ENCODE measurements at regions not wholly inside any gene's neighbourhood (a gene's known extent, or its start where the extent isn't known, plus 50 kb on each side); places are given as distances from the start of the nearest gene placed in this dataset.
A peak's percentile ranks its signal among the peaks of the same experiment; 100 is the strongest.

DNA sequence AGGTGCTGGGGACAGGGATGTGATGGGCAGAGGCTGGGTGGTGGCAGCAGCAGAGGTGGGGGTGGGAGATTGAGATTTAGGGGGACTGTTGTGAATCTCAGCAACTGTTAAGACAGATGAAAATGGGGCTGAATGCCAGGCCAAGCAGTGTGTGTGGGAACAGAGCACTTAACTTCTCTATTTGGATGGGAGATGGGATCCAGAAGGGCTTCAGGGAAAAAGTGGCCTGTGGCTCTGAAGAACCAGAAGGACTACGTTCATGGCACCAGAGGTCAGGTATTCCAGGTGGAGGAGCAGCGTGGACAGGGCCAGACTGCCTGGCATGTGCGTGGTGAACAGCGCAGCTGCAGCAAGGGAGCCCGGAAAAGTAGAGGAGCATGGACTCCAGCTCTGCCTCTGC lies 82.6 kb upstream of the SYT13 start:
- ATAC-seq: no peak
- TF ChIP-seq, protein P1, sequence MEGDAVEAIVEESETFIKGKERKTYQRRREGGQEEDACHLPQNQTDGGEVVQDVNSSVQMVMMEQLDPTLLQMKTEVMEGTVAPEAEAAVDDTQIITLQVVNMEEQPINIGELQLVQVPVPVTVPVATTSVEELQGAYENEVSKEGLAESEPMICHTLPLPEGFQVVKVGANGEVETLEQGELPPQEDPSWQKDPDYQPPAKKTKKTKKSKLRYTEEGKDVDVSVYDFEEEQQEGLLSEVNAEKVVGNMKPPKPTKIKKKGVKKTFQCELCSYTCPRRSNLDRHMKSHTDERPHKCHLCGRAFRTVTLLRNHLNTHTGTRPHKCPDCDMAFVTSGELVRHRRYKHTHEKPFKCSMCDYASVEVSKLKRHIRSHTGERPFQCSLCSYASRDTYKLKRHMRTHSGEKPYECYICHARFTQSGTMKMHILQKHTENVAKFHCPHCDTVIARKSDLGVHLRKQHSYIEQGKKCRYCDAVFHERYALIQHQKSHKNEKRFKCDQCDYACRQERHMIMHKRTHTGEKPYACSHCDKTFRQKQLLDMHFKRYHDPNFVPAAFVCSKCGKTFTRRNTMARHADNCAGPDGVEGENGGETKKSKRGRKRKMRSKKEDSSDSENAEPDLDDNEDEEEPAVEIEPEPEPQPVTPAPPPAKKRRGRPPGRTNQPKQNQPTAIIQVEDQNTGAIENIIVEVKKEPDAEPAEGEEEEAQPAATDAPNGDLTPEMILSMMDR (IDR thresholded peaks at IDR 0.05): no peak
- no peak overlapping the region for H3K4me3 ChIP-seq
- intact Hi-C loops (cut with DNase I): no loop called here
- H3K4me1 ChIP-seq: peaks cover 3 to 4% of the 10 kb centered on the region in 2 donors
- DNase-seq: no peak
- H3K27ac ChIP-seq: no peak overlapping the region
- no peaks in the 10 kb centered on the region for H3K36me3 ChIP-seq
- no peaks in the 10 kb centered on the region for H3K9me3 ChIP-seq
- H3K27me3 ChIP-seq: peaks cover 0 to 37% of the 10 kb centered on the region in 2 donors

DNA sequence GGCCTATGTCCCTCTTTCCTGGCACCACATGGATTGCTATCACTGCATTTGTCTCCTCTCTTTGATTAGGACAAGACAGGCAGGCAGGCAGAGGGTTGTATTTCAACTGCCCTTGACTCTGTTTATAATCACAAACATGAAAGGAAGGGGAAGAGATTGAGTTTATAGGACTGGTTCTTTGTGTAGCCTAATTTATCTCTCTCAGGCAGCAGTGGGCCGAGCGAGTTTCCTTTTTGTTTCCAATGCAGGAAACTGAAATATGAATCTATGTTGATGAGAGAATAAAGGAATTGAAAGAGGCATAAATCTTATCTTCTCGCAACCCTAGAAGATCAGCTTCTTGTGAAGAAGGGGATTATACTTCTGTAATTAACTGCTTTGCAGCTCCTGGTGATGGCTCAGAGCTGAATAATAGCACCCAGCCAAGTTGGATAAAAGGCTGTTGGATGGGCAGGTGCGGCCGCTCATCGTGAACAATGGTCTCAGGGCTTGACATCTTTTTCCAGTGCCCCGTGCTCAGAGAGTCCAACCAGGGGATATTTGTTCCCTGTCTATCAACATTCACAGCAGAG lies 80.6 kb upstream of the SYT13 start:
- H3K27ac ChIP-seq: peak overlapping the region in 1 of 2 donors; percentile 65
- TF ChIP-seq, protein P1 (IDR thresholded peaks at IDR 0.05): no peak
- no peaks in the 10 kb centered on the region for H3K36me3 ChIP-seq
- peaks cover 0 to 19% of the 10 kb centered on the region in 2 donors for H3K27me3 ChIP-seq
- peaks cover 3 to 4% of the 10 kb centered on the region in 2 donors for H3K4me1 ChIP-seq
- ATAC-seq (no peak), DNase-seq (no peak)
- intact Hi-C loops (cut with DNase I): no loop called here
- H3K9me3 ChIP-seq: no peaks in the 10 kb centered on the region
- no peak overlapping the region for H3K4me3 ChIP-seq

DNA sequence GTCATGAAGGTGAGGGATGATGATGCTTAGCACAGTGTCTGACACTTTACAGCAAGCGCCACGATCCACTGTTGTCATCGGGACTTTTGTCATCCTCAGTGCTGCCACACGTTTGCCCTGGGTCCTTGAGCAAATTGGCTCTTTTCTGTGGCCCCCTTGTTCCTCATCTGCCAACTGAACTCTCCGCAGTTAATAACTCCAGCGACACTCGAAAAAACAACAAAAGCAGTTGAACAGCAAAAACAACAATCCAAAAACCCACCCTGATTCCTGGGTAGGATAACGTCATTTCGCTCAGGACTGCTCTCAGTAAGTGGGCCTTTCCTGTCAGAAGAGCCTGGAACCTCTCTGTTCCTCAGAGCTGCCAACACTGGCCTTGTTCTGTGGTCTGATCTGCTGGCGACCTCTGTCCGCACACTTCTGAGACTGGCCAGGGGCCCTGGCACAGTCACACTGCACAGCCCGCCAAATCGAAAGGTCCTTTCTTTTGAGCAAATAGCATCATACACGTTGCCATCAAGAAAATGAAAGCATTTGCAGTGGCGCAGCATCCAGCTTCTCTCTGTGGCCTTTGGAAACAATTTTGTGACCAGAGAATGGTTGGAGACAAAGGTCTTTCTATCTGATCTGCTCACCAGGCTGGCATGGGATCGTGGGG lies 79.9 kb upstream of the SYT13 start:
- intact Hi-C loops (cut with DNase I): no loop called here
- ATAC-seq (no peak), DNase-seq (no peak)
- TF ChIP-seq, protein P1 (IDR thresholded peaks at IDR 0.05): no peak
- H3K27me3 ChIP-seq: peaks cover 0 to 13% of the 10 kb centered on the region in 2 donors
- H3K27ac ChIP-seq: peak overlapping the region in 1 of 2 donors; percentile 65
- no peak overlapping the region for H3K4me3 ChIP-seq
- H3K4me1 ChIP-seq: no peaks in the 10 kb centered on the region
- H3K9me3 ChIP-seq: no peaks in the 10 kb centered on the region
- no peaks in the 10 kb centered on the region for H3K36me3 ChIP-seq

DNA sequence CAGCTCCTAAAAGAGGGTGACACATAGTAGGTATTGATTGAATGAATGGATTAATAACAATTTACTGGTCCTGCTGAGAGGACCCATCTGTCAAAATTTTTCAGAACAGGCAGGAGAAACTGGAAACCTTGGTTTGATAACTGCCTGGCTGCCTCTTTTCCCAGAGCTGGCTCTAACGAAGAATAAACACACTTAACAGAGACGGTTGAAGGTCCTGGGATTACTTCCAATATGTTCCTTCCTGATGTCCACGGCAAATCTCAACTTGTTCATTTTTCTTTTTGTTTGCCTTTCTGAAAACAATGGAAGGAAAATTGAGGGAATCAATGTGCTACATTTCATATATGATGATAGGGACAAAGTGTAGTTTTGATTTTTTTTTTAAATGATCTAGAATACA lies 76.5 kb upstream of the SYT13 start:
- DNase-seq (no peak), ATAC-seq (no peak)
- no peak overlapping the region for H3K27ac ChIP-seq
- no peaks in the 10 kb centered on the region for H3K36me3 ChIP-seq
- no peaks in the 10 kb centered on the region for H3K9me3 ChIP-seq
- no peaks in the 10 kb centered on the region for H3K27me3 ChIP-seq
- no peak overlapping the region for H3K4me3 ChIP-seq
- TF ChIP-seq, protein P1 (IDR thresholded peaks at IDR 0.05): no peak
- intact Hi-C loops (cut with DNase I): no loop called here
- H3K4me1 ChIP-seq: no peaks in the 10 kb centered on the region

DNA sequence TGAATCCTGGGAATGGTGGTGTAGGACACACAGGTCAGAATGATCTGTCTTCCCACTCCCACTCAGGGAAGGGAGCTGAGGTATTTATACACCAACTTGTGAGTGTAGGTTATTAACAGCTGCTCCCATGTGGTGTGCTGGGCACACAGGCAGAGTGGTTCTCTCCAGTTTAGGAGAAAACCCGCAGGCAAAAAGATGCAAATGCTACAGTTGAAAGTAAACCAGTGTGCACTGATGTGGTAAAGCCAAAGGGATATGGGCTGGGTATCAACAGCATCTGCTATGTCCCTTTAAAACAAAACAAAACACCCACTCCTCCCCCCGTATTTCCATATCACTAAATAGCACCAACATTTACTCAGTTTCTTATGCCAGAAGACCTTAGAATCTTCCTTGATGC lies 75.4 kb upstream of the SYT13 start:
- TF ChIP-seq, protein P1 (IDR thresholded peaks at IDR 0.05): no peak
- Histone ChIP-seq H3K4me3 (no peak overlapping the region), H3K27ac (no peak overlapping the region), H3K27me3 (no peaks in the 10 kb centered on the region), H3K4me1 (no peaks in the 10 kb centered on the region), H3K9me3 (no peaks in the 10 kb centered on the region), H3K36me3 (no peaks in the 10 kb centered on the region)
- intact Hi-C loops (cut with DNase I): no loop called here
- DNase-seq: no peak
- ATAC-seq: no peak

Measured in left lung (tissue), 4 donors.